H9 (cell line): ENCODE measurements at regions not wholly inside any gene's neighbourhood (a gene's known extent, or its start where the extent isn't known, plus 50 kb on each side); places are given as distances from the start of the nearest gene placed in this dataset.
A peak's percentile ranks its signal among the peaks of the same experiment; 100 is the strongest.

Experiments
- DNase-seq: peaks from one replicate; pipeline ENCODE4 v3.0.0-alpha.2; 2017
- H2AFZ ChIP-seq: one replicate; pipeline ENCODE4 v1.6.1; 2013; ENCODE audit warnings: mild to moderate bottlenecking, low read length, control low read depth, moderate library complexity
- H2AK5ac ChIP-seq: 2 replicates; pipeline ENCODE4 v1.6.1; 2013; ENCODE audit warnings: low read length, control low read depth, mixed read lengths; ENCODE audit not compliant: insufficient read length
- H2BK120ac ChIP-seq: one replicate; pipeline ENCODE4 v1.6.1; 2013; ENCODE audit warnings: low read depth, mild to moderate bottlenecking, low read length, control low read depth, inconsistent platforms; ENCODE audit not compliant: poor library complexity, severe bottlenecking
- H2BK12ac ChIP-seq: 2 replicates; pipeline ENCODE4 v1.6.1; 2013; ENCODE audit warnings: low read length, control low read depth, mixed read lengths, low read depth; ENCODE audit not compliant: insufficient read length
- H2BK15ac ChIP-seq: 2 replicates; pipeline ENCODE4 v1.6.1; 2013; ENCODE audit warnings: low read depth, low read length, control low read depth
- H2BK20ac ChIP-seq: one replicate; pipeline ENCODE4 v1.6.1; 2013; ENCODE audit warnings: low read depth, mild to moderate bottlenecking, low read length, control low read depth, inconsistent platforms; ENCODE audit not compliant: poor library complexity, severe bottlenecking
- H2BK5ac ChIP-seq: 2 replicates; pipeline ENCODE4 v1.6.1; 2013; ENCODE audit warnings: low read length, control low read depth, mixed read lengths; ENCODE audit not compliant: insufficient read length
- H3K14ac ChIP-seq: 2 replicates; pipeline ENCODE4 v1.6.1; 2013; ENCODE audit warnings: low read length, control low read depth; ENCODE audit not compliant: insufficient read depth
- H3K18ac ChIP-seq: 2 replicates; pipeline ENCODE4 v1.6.1; 2013; ENCODE audit warnings: low read depth, mild to moderate bottlenecking, mixed read lengths, low read length, control low read depth; ENCODE audit not compliant: insufficient read length
- H3K23ac ChIP-seq: 2 replicates; pipeline ENCODE4 v1.6.1; 2013; ENCODE audit warnings: low read length, control low read depth, mixed read lengths, low read depth; ENCODE audit not compliant: insufficient read length
- H3K23me2 ChIP-seq: 2 replicates; pipeline ENCODE4 v1.6.1; 2013; ENCODE audit warnings: low read depth, mild to moderate bottlenecking, mixed read lengths, low read length, control low read depth; ENCODE audit not compliant: insufficient read length, poor library complexity, severe bottlenecking
- H3K27ac ChIP-seq: 2 replicates; pipeline ENCODE4 v1.5.1; 2013; ENCODE audit warnings: low read length, control low read depth, mixed read lengths, low read depth; ENCODE audit not compliant: insufficient read length
- H3K27me3 ChIP-seq: 2 replicates; pipeline ENCODE4 v1.6.1; 2013; ENCODE audit warnings: low read length, control low read depth, inconsistent platforms; ENCODE audit not compliant: insufficient read depth
- H3K4ac ChIP-seq: 2 replicates; pipeline ENCODE4 v1.6.1; 2013; ENCODE audit warnings: low read depth, mild to moderate bottlenecking, control low read depth, inconsistent platforms, low read length, moderate library complexity
- H3K4me1 ChIP-seq: 2 replicates; pipeline ENCODE4 v1.6.1; 2013; ENCODE audit warnings: low read length, control low read depth, inconsistent platforms; ENCODE audit not compliant: insufficient read depth
- H3K4me2 ChIP-seq: 2 replicates; pipeline ENCODE4 v1.6.1; 2013; ENCODE audit warnings: low read length, control low read depth, mixed read lengths; ENCODE audit not compliant: insufficient read length, insufficient read depth
- H3K56ac ChIP-seq: 2 replicates; pipeline ENCODE4 v1.6.1; 2013; ENCODE audit warnings: low read depth, mild to moderate bottlenecking, mixed read lengths, low read length, control low read depth; ENCODE audit not compliant: insufficient read length
- H3K79me1 ChIP-seq: 2 replicates; pipeline ENCODE4 v1.6.1; 2013; ENCODE audit warnings: low read depth, mild to moderate bottlenecking, moderate library complexity, low read length, control low read depth, inconsistent platforms; ENCODE audit not compliant: insufficient read depth, poor library complexity, severe bottlenecking
- H3K79me2 ChIP-seq: 2 replicates; pipeline ENCODE4 v1.6.1; 2013; ENCODE audit warnings: low read length, control low read depth, inconsistent platforms; ENCODE audit not compliant: insufficient read depth
- H3K9ac ChIP-seq: 2 replicates; pipeline ENCODE4 v1.6.1; 2013; ENCODE audit warnings: low read length, control low read depth, mixed read lengths; ENCODE audit not compliant: insufficient read length; ENCODE audit errors: extremely low read depth
- H3K9me3 ChIP-seq: one replicate; pipeline ENCODE4 v1.6.1; 2013; ENCODE audit warnings: low read depth, low read length, inconsistent platforms; ENCODE audit not compliant: control insufficient read depth
- H3T11ph ChIP-seq: one replicate; pipeline ENCODE4 v1.6.1; 2013; ENCODE audit warnings: mild to moderate bottlenecking, low read length, control low read depth, inconsistent platforms
- H4K20me1 ChIP-seq: one replicate; pipeline ENCODE4 v1.6.1; 2013; ENCODE audit not compliant: control insufficient read depth, insufficient read length, insufficient read depth
- H4K5ac ChIP-seq: 2 replicates; pipeline ENCODE4 v1.6.1; 2013; ENCODE audit warnings: low read depth, mild to moderate bottlenecking, mixed read lengths, low read length, control low read depth; ENCODE audit not compliant: insufficient read length
- H4K8ac ChIP-seq: replicated peaks from 2 replicates; pipeline ENCODE4 v1.6.1; 2013; ENCODE audit warnings: low read length, control low read depth, mixed read lengths, low read depth; ENCODE audit not compliant: insufficient read length
- H4K91ac ChIP-seq: 2 replicates; pipeline ENCODE4 v1.6.1; 2013; ENCODE audit warnings: low read depth, mild to moderate bottlenecking, moderate library complexity, mixed read lengths, low read length, control low read depth; ENCODE audit not compliant: insufficient read length
- H3K27ac Mint-ChIP-seq, 3 experiments: 2 replicates in 2 of 3; 3 replicates in 1 of 3; pipeline ENCODE4 v1.8.0; 2020 to 2021; ENCODE audit warnings: mixed read lengths in 3 of 3, mild to moderate bottlenecking in 1 of 3, moderate library complexity in 1 of 3
- H3K27me3 Mint-ChIP-seq: 2 replicates; pipeline ENCODE4 v1.8.0; 2021; ENCODE audit warnings: low read depth, mild to moderate bottlenecking, moderate library complexity, mixed read lengths
- H3K36me3 Mint-ChIP-seq, 3 experiments: 2 replicates in 2 of 3; 3 replicates in 1 of 3; pipeline ENCODE4 v1.8.0; 2020 to 2021; ENCODE audit warnings: low read depth in 3 of 3, mixed read lengths in 3 of 3; ENCODE audit not compliant: insufficient read depth in 1 of 3
- H3K4me1 Mint-ChIP-seq, 2 experiments: 2 replicates each; pipeline ENCODE4 v1.8.0; 2020; ENCODE audit warnings: mixed read lengths in 2 of 2
- H3K4me3 Mint-ChIP-seq, 2 experiments: 2 replicates in 1 of 2; 3 replicates in 1 of 2; pipeline ENCODE4 v1.8.0; 2020 to 2021; ENCODE audit warnings: mild to moderate bottlenecking in 2 of 2, mixed read lengths in 2 of 2, moderate library complexity in 1 of 2
- H3K9me3 Mint-ChIP-seq, 2 experiments: 2 replicates in 1 of 2; 3 replicates in 1 of 2; pipeline ENCODE4 v1.8.0; 2020; ENCODE audit warnings: mild to moderate bottlenecking in 2 of 2, mixed read lengths in 2 of 2, moderate library complexity in 1 of 2
- WGBS: extraction: QIAGEN DNeasy Blood & Tissue Kit; methylation state at CpG from one replicate; pipeline ENCODE4 v1.1.7; 2013; ENCODE audit warnings: missing lambda C conversion rate, low lambda C conversion rate, mixed read lengths; ENCODE audit not compliant: insufficient read length; ENCODE audit errors: extremely low coverage; 5-methylcytosine and 5-hydroxymethylcytosine counted together
- TF ChIP-seq, protein P1 (sequence below): fragments of 200-600 bp; sonication (generic); conservative IDR thresholded peaks from 3 replicates; pipeline ENCODE4 v1.8.0; 2021; ENCODE audit warnings: antibody characterized with exemption, mild to moderate bottlenecking

GRCh38 chr7:33790746-33791145 is 114.6 kb upstream of the BMPER start:
- Histone ChIP-seq H3K9me3 (no peaks in the 10 kb centered on the region), H2BK12ac (no peak overlapping the region), H3K9ac (no peak overlapping the region), H2BK5ac (no peak overlapping the region), H3T11ph (no peak overlapping the region), H4K91ac (no peak overlapping the region), H3K18ac (no peak overlapping the region), H3K79me2 (no peaks in the 10 kb centered on the region), H3K27ac (peak overlapping the region; percentile 31), H4K8ac (no peak overlapping the region), H2AK5ac (no peak overlapping the region), H3K79me1 (no peaks in the 10 kb centered on the region), H3K23me2 (no peaks in the 10 kb centered on the region), H3K27me3 (no peaks in the 10 kb centered on the region), H2BK15ac (no peak overlapping the region), H4K20me1 (no peaks in the 10 kb centered on the region), H3K14ac (no peak overlapping the region; the same call in 1 of the 2 replicates), H2BK20ac (no peak overlapping the region), H4K5ac (no peak overlapping the region), H2AFZ (no peak overlapping the region), H3K4me1 (peaks cover 14% of the 10 kb centered on the region; the same call in 1 of the 2 replicates), H3K23ac (no peak overlapping the region), H3K4ac (no peak overlapping the region), H2BK120ac (no peak overlapping the region), H3K4me2 (peak overlapping the region; percentile 9), H3K56ac (no peak overlapping the region)
- Mint-ChIP-seq H3K27me3 (no peaks in the 10 kb centered on the region; the same call in 1 of the 2 replicates), H3K27ac (peak overlapping the region; percentile 72 to 88 (median 86); a peak in 6 of 7 replicates), H3K4me1 (peaks cover 22 to 25% of the 10 kb centered on the region in 2 experiments), H3K4me3 (no peak overlapping the region; a peak in 1 of 5 replicates), H3K9me3 (no peaks in the 10 kb centered on the region), H3K36me3 (peaks cover 0 to 6% (median 0%) of the 10 kb centered on the region in 3 experiments; a peak in 2 of 7 replicates)
- TF ChIP-seq, protein P1, sequence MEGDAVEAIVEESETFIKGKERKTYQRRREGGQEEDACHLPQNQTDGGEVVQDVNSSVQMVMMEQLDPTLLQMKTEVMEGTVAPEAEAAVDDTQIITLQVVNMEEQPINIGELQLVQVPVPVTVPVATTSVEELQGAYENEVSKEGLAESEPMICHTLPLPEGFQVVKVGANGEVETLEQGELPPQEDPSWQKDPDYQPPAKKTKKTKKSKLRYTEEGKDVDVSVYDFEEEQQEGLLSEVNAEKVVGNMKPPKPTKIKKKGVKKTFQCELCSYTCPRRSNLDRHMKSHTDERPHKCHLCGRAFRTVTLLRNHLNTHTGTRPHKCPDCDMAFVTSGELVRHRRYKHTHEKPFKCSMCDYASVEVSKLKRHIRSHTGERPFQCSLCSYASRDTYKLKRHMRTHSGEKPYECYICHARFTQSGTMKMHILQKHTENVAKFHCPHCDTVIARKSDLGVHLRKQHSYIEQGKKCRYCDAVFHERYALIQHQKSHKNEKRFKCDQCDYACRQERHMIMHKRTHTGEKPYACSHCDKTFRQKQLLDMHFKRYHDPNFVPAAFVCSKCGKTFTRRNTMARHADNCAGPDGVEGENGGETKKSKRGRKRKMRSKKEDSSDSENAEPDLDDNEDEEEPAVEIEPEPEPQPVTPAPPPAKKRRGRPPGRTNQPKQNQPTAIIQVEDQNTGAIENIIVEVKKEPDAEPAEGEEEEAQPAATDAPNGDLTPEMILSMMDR: no peak
- peak; percentile 42 for DNase-seq
- no CpG with 5 or more reads among the region's 5 CpGs for WGBS
